GM18873 (cell line): ENCODE measurements at regions not wholly inside any gene's neighbourhood (a gene's known extent, or its start where the extent isn't known, plus 50 kb on each side); places are given as distances from the start of the nearest gene placed in this dataset.

Experiments used
- ATAC-seq: cut with Tn5 transposase; IDR thresholded peaks from one replicate; pipeline ENCODE4 v1.9.1; 2021; ENCODE audit warnings: mild to moderate bottlenecking, moderate library complexity, moderate number of reproducible peaks; ENCODE audit not compliant: unreplicated experiment, low FRiP score

DNA sequence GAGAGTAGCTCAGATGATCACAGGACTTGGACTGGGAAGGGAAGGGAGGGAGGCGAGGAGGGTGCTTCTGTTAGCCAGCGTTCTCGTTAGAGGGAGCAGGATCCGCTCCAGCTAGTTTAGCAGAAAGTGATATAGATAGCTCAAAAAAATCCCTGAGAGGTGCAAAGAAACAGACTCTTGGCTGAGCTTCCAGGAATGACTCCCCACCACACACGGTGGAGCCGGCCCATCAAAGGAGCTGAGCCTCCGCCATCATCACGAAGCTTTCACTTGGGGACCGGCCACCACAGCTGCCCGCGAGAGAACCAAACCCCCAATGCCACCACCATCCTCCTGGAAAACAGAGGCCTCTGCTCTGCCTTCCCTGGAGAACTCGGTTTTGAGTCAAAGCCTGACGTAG lies 124.6 kb upstream of the BCL2L14 start:
- no peak for ATAC-seq

DNA sequence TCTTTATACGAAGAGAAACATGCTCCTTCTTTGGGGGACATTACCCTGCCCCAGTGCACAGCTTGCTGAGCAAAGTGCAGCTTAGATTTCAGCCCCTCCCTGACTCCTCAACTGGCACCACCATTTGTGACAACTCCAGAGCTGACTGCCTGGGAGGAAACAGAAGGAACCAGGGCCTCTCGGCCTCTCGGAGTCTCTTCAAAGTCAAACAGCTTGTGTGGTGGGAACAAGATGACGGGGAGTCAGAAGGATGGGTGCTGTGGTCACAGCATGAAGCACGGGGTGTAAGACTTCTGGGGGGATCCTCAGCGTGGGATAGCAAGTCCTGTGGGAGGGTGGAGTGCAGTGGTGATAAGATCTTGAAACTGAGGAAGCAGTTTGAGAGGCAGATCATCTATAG lies 123.5 kb upstream of the BCL2L14 start:
- no peak for ATAC-seq

DNA sequence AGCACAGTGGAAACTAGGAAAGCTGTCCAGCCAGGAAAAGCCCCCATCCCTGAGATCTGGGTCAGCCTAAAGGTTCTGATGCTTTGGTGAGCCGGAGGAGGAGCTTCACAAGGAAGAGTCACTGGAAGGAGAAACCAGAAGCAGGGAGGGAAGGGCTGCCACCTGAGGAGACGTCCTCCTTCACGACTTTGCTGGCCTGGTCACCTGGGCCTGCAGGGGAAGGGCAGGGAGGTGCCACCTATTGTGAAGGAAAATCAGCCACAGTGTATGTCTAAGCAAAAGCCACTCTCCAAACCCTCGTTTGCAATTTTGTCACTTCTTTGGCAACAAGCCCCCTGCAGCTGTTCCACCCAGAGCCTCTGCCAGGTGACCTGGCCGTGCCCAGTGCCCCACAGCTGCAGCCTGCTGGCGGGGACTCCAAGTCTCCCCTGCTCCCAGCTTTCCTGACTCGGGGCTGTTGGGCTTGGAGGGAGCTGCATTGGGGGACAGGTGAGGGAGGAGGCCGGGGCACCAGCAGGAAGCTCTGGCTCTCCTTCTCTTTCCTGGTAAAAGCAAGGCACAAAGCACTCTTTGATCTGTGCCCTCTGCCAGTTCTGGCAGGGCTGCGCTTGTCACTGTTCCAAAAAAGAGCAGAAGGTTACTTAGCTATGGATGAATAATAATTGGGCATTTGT lies 120.9 kb upstream of the BCL2L14 start:
- ATAC-seq: no peak

DNA sequence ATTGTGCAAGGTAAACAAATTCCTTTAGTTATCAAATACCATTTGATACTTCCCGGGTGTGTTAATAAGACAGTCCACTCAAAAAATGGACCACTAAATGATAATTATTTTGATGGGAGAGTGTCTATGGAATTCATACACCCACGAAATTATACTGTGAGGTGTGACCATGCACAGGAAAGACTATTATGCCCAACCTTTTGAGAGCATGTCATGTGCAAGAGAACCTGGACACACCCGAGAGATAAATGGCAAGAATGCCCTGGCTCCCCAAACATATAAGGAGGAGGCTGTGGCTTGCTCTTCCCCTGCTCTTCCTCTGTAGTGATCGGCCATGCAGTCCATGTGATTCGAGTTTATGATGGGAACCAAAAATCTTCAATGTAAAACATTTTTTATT lies 119.5 kb upstream of the BCL2L14 start:
- no peak for ATAC-seq

DNA sequence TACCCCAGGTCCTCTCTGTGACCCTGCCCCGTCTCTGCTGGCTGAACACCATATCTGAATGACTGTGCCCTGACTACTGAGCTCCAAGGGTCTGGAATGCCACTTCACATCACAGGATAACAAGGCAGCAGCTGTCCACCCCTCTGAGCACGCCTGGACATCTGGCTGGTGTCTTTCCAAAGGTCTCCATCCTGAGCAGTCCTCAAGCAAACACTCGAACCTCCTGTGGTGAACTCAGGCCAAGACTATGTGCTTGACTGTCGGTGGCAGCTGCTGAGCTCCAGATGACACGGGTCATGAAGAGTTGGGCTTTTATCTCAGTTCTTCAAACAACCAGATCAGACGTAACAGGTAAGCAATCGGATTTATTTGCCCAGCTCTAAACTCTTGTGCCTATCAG lies 117.2 kb upstream of the BCL2L14 start:
- ATAC-seq: no peak

DNA sequence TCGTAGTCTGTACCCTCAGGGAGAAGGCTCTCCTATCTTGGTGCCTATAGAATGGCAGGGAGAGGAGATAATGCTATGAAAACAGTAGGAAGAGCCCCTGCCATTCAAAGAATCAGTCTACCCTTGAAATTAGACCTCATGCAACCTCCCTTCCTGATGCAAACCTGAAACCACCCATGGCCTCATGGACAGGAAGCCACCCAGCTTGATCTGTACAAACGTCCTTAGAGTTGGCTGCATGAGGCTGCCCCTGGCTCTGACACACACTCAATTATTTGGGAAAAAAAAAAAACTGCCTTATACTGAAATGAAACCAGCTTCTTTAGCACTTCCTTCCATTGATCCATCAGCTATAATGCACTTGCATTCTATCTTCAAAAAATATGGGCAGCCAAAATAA lies 116.6 kb upstream of the BCL2L14 start:
- ATAC-seq: no peak

DNA sequence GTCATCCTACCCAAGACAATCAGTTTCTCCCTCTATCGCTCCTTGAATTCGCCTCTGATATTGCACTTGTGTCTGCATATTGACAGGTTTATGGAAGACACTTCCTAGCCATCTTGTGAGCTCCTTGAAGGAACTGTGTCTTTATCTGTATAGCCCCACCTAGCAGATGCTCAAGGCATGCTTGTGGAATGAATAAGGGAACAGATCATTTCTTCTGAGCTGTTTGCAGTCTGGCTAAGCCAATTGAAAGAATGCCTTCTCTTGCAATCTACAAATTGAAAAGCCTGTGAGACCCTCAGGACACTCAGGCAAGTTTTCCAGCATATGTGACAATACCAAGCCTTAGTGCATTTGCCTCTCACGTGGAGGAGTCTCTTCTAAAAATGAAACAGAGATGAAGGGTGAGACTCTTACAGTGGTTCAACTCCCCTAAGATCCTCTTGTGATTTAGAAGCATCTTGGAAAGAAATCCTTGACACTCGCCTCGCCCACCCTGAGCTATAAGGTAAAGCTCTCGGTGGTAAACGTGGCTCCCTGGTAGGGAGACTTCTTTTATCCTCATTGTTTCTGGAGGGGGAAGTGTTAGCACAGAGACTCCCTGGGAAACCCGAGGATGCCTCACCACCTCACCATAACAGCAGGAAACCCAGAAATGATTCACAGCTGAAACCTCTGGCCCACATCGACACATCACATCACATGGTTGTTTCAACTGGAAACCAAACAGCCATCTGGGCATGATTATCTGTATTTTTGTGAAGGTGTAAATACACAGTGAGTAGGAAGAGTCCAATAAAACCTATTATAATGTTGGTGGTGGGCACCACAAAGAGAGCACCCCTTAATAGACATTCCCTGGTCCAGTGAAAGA lies 112.3 kb upstream of the BCL2L14 start:
- no peak for ATAC-seq

DNA sequence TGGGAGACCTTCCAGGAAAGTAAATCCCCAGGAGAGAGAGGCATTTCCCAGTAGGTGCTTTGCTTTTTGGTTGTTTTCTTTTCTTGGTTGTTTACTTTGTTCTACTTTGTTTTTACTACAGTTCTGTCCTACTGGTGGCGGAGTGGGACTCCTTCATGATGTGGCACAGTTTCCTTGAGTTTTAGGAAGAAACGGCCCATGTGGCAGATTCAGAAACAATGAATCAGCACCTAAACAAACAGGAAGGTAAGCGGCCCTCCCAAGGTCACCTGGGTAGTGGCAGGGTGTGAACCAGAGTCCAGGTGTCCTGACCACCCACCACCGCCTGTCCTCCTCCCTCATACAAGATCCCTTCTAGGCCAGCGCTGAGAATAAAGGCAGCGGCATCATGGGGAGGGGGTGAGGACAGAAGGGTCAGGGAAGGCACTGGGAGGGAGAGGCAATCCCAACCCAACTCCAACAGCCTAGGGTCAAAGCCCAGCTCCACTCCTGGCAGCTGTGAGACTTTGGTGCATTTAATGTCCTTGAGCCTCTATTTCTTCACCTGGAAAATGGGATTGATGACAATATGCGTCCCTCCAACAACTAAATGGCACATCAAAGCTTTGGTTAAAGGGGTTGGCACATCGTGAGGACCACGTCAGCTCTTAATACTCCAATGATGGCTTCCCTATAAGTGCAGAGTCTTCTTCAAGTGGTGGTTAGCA lies 111.5 kb upstream of the BCL2L14 start:
- no peak for ATAC-seq

DNA sequence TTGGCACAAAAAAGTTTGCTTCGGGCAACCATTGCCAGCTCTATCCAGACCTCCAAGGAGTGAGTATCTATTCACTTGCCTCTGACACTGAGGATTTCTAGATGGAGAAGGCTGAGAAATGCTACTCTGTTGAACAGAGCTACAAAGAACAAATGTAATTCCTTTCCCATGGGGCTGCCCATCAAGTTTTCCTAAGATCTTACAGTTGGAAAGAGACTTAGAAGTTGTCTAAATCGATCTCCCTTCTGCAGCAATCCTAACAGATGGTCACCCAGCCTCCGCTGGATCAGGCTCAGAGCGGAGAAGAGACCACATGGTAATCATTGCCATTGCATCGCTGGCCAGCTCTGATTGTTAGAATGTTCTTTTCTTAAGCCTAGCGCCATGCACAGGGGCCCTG lies 110.1 kb upstream of the BCL2L14 start:
- no peak for ATAC-seq

DNA sequence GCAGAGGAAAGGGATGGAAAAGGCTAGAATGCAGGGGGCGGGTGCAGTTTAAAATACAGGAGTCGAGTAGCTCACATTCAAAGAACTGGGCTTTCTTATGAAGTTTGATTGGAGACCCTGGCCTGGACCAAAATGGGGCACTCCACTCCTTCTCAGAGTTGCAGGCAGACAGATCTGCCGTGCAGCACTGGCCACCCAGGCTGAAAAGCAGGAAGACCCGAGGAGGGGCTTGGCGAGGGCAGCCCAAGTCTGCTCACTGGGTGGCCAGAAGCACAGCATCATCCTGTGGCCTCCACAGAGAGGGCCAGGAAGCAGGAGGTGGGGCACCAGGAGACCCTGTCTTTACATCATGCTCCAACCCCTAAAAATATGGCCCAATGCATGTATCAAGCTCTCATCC lies 109.1 kb upstream of the BCL2L14 start:
- no peak for ATAC-seq

DNA sequence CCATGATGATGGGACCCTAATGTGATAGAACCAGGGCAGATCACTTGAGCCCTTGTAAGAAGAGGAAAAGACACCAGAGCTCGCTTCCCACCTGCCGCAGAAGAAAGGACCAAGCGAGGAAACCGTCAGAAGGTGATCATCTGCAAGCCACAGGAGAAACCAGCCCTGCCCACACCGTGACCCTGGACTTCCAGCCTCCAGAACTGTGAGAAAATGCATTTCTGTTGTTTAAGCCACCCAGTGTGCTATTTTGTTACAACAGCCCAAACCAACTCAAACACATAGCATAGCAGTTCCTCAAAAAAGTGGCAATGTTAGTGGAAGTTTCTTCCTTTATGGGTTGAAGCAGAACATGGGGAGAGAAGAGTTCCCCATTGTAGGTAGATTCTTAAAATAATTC lies 107.9 kb upstream of the BCL2L14 start:
- ATAC-seq: no peak

DNA sequence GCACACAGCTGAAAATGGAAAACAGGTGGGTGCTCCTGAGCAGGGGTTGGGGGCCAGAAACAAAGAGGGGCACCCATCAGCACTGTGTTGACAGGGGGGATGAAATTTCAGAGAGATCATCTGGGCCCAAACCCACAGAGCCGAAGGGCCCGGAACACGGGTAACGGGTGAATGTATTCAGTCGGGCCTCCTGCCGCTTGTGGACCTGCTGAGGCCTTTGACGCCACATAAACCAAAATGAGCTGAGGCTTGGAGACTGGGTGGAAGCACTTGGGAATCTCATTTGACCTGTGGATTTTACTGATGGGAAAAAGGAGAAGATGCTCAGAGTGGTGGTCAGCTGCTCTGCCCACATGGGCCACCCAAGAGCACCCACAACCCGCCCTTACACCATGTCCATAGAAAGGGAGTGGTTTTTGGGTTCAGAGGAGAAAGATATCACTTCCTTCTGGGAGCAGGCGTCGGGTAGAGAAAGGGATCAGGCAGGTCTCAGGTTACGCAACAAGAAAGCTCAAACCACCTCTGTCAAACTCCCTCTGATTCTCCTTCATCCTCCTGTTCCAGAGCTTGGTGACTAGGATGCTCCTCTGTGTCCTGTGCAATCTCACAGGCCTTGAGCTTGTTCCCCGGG lies 106.8 kb upstream of the BCL2L14 start:
- no peak for ATAC-seq

DNA sequence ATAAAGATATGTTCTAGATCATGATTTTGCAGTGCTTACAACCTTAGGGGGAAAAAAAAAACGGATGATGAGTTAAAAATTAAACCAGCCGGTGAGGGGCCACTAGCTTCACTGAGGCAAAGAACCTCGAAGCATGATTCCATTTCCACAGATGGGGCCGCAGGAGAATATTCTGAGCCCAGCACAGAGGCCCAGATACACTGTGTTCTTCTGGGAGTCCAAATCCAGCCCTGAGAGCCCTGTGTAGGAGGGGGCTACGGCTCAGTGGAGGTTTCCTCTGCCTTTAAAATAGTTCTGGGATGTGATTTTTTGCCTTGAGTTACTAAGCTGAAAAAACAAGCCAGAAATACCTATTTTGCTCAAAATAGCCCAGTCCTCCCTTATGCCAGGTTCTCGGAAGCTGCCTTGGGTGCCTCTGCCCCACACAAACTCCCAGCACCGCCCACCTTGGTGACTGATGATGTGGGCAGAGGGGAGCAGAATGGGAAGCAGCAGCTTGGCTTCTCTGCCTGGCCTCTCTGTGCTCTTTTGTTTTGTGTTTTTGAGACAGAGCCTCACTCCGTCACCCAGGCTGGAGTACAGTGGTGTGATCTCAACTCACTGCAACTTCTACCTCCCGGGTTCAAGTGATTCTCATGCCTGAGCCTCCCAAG lies 105.4 kb upstream of the BCL2L14 start:
- no peak for ATAC-seq

DNA sequence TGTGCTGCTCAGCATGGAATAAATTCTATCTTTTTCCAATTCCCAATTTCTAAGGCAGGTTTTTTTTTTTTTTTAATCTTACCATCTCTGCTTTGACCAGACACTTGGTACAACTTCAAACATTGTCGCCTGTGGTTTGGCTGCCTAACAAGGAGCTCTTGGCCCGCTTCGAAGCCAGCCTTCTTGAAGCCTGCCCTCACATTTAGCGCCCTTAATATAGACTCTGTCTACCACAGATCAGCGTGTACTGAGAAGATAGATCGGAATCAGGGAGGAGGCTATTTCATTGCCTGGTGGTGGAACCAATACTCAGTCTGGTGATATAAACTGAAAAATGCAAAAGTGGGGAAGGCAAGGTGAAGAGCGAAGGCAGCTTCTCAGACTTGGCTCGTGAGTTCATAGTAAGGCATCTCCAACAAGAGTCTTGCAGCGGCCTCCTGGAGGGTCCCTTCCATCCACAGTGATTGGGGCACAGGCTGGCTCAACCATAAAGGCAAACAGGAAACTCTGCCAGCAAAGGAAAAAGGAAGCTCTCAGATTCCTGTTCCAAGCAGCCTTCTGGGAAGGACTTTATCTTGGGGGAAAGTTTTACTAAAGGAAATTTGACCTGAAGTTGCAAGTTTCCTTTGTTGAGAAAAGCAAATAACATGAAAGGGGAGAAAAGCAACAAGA lies 103.2 kb upstream of the BCL2L14 start:
- ATAC-seq: no peak

DNA sequence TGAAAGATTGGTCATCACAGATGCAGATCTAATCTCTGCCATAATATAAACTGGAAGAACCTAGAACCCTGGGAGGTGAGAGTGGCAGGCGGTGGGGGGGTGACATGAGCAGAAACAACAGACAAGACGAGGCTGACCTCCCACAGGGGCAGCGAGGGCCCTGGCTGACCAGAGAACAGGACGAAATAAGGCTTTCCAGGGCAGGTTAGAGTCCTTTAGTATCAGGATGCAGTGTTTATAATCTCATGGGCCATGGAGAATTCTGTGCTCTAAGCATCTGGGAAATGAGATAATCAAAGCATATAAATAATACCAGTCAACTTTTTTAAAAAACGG lies 102.7 kb upstream of the BCL2L14 start:
- no peak for ATAC-seq

DNA sequence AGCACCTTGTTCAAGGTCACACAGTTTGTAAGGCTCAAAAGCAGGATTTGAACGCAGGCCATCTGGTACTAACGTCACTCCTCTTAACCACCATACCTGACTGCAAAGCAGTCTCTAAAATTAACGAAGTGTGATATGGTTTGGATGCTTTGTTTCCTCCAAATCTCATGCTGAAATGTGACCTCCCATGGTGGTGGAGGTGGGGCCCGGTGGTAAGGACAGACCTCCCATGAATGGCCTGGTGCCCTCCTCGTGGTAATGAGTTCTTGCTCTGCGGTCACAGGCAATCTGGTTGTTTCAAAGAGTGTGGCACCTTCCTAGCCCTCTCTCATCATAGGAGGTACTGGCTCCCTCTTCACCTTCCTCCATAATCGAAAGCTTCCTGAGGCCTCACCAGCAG lies 102.2 kb upstream of the BCL2L14 start:
- no peak for ATAC-seq

DNA sequence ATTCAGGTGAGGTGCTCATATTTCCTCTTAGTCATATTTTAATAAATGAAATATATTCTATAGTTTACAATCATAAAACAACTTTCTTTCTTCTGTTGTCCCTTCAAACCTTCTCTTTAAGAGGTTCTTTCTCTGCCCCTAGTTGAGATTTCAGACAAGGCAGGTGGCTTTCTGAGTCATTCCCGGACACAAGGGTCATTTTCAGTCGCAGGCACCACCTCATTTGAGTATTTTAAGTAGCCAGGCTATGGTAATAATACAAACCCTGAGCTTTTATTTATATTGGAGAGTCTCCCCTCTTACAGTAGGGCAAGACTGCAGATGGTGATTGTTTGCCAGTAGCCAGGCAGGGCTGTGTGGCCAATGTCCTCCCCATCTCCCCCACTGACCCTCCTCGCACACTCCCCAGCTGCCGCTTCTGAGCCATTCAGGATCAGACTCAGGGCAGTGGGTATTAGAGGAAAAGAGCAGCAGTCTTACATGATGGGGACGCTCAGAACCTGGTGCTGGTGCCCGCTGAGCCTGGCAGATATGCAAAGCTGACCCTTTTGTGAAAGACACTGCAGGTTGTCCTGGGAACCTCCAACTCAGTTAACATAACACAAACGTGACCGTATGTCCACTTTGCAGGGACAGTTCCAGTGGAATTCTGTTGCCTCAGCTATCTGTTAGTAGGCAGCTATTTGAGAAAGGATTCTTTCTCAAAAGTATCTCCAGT lies 101.1 kb upstream of the BCL2L14 start:
- ATAC-seq: peak; percentile 85

DNA sequence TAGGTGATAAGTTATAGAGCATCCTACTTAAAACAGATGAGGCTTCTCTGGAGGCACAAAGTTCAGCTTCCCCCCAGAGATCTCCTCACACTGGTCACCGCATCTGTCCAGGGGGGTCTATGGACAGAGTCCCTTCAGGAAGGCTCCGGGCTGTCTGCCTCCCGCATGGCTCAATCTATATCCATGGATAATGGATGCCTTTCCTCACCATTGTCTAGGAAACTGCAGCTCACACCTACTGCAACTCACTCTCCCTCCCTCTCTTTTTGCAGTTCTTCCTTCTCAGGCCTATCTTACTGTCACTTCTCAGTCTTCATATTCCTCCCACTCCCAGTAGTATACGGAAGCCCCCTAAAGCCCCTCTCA lies 100.6 kb upstream of the BCL2L14 start:
- ATAC-seq: no peak

DNA sequence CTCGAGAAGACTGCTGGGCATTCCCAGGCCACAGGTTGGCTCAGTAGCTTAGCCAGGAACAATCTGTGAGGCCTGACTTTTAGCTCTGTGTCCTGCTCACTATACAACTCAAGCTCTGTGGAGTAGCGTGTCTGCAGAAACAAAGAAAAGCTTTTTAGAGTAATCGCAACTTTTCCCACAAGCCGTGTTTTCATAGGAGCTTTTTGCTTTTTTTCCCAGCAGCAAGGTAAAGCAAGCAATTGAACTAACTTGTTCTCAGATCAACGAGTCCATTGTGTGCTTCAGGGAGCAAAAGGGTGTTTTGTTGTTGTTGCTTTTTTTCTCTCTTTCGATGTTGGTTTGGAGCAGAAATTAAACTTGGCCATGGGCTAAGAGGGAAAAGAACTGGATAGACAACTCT lies 97.3 kb upstream of the BCL2L14 start:
- no peak for ATAC-seq

DNA sequence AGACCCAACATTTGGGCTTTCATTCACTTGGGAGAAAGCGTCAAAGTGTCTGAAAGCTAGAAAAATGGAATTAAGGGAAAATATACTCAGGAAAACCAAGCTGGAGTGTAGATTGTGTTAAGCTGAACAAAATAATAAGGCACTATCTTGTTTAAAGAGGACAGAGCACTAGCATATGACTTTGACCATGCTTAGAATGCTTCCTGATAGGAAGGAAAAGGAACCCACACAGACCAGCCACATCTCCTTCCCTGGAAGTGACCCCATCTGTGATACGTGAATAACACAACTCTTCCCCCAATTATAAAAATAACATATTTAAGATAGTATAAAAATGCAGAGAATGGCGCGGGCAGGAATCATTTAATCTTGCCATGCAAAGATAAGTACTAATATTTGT lies 94.7 kb upstream of the BCL2L14 start:
- ATAC-seq: no peak
